GM23338 (cell line): ENCODE measurements at regions not wholly inside any gene's neighbourhood (a gene's known extent, or its start where the extent isn't known, plus 50 kb on each side); places are given as distances from the start of the nearest gene placed in this dataset.

Experiments
- ATAC-seq: fragments of 200-7000 bp; cut with Tn5 transposase; 3 replicates; pipeline ENCODE4 v1.9.1; 2020
- DNase-seq: peaks from one replicate; pipeline ENCODE4 v3.0.0-alpha.2; 2015; ENCODE audit warnings: low spot score
- H2AFZ ChIP-seq: fragments of 200-600 bp; sonication (generic); 2 replicates; pipeline ENCODE4 v1.8.0; 2016; ENCODE audit warnings: antibody characterized with exemption, mild to moderate bottlenecking, moderate library complexity
- H3F3A ChIP-seq: fragments of 200-600 bp; sonication (generic); replicated peaks from 2 replicates; pipeline ENCODE4 v1.8.0; 2017; ENCODE audit warnings: antibody characterized with exemption, mixed run types, low read depth
- H3K27ac ChIP-seq: fragments of 200-600 bp; sonication (generic); 2 replicates; pipeline ENCODE4 v1.6.1; 2016; ENCODE audit warnings: low read depth
- H3K27me3 ChIP-seq: fragments of 200-600 bp; sonication (generic); 2 replicates; pipeline ENCODE4 v1.8.0; 2016; ENCODE audit warnings: mild to moderate bottlenecking, mixed run types, moderate library complexity; ENCODE audit not compliant: insufficient read depth
- H3K36me3 ChIP-seq: fragments of 200-600 bp; sonication (generic); 2 replicates; pipeline ENCODE4 v1.8.0; 2016; ENCODE audit warnings: mild to moderate bottlenecking; ENCODE audit not compliant: insufficient read depth
- H3K4me1 ChIP-seq: fragments of 200-600 bp; sonication (generic); 2 replicates; pipeline ENCODE4 v1.8.0; 2016; ENCODE audit warnings: mild to moderate bottlenecking, moderate library complexity; ENCODE audit not compliant: insufficient read depth
- H3K4me2 ChIP-seq: fragments of 200-600 bp; sonication (generic); 2 replicates; pipeline ENCODE4 v1.7.1; 2017; ENCODE audit warnings: mixed run types
- H3K4me3 ChIP-seq: fragments of 200-600 bp; sonication (generic); 2 replicates; pipeline ENCODE4 v1.6.1; 2016; ENCODE audit warnings: mixed run types
- H3K79me2 ChIP-seq: fragments of 200-600 bp; sonication (generic); replicated peaks from 2 replicates; pipeline ENCODE4 v1.8.0; 2017; ENCODE audit warnings: mild to moderate bottlenecking; ENCODE audit not compliant: insufficient read depth
- H3K9me2 ChIP-seq: fragments of 200-600 bp; sonication (generic); 2 replicates; pipeline ENCODE4 v1.8.0; 2017; ENCODE audit not compliant: insufficient read depth
- H4K20me1 ChIP-seq: fragments of 200-600 bp; sonication (generic); replicated peaks from 2 replicates; pipeline ENCODE4 v1.8.0; 2017; ENCODE audit warnings: mild to moderate bottlenecking; ENCODE audit not compliant: insufficient read depth
- H3K27ac Mint-ChIP-seq: 2 replicates; pipeline ENCODE4 v1.8.0; 2020; ENCODE audit warnings: inconsistent platforms, mild to moderate bottlenecking, moderate library complexity, mixed read lengths
- H3K27me3 Mint-ChIP-seq: 3 replicates; pipeline ENCODE4 v1.8.0; 2022; ENCODE audit warnings: low read depth, mild to moderate bottlenecking, moderate library complexity, mixed read lengths, inconsistent platforms; ENCODE audit not compliant: insufficient read depth, poor library complexity
- H3K36me3 Mint-ChIP-seq: 3 replicates; pipeline ENCODE4 v1.8.0; 2021; ENCODE audit warnings: low read depth, mild to moderate bottlenecking, inconsistent platforms, moderate library complexity, mixed read lengths
- H3K4me1 Mint-ChIP-seq: 3 replicates; pipeline ENCODE4 v1.8.0; 2020; ENCODE audit warnings: mild to moderate bottlenecking, inconsistent platforms, mixed read lengths
- H3K4me3 Mint-ChIP-seq: 3 replicates; pipeline ENCODE4 v1.8.0; 2021; ENCODE audit warnings: moderate library complexity, mild to moderate bottlenecking, inconsistent platforms, mixed read lengths
- H3K9me3 Mint-ChIP-seq: 3 replicates; pipeline ENCODE4 v1.8.0; 2020; ENCODE audit warnings: moderate library complexity, mild to moderate bottlenecking, inconsistent platforms, mixed read lengths
- CTCF ChIP-seq, 2 experiments: fragments of 200-600 bp in 1 of 2; sonication (generic) in 1 of 2; conservative IDR thresholded peaks; 2 replicates each; pipeline versions ENCODE4 v1.5.1 to v1.6.1; 2016 to 2017; ENCODE audit warnings: antibody characterized with exemption in 2 of 2, low read depth in 2 of 2, mild to moderate bottlenecking in 2 of 2, moderate library complexity in 1 of 2
- POLR2AphosphoS5 ChIP-seq: IDR thresholded peaks from 2 replicates; pipeline ENCODE4 v1.6.1; 2016; ENCODE audit warnings: antibody characterized with exemption, low read depth
- TF ChIP-seq, protein P1 (sequence below): fragments of 250-450 bp; sonication (Bioruptor Pico); IDR thresholded peaks from 2 replicates; pipeline ENCODE4 v1.5.0; 2020; ENCODE audit warnings: mild to moderate bottlenecking, moderate library complexity

GRCh38 chr4:89599026-89599425 is 237.9 kb downstream of the SNCA start:
- no peak overlapping the region for H2AFZ ChIP-seq
- ATAC-seq, result no peak

More at GRCh38 chr4:89599026-89599425, 237.9 kb downstream of the SNCA start:
- Mint-ChIP-seq H3K4me3 (no peak overlapping the region), H3K36me3 (no peaks in the 10 kb centered on the region), H3K27me3 (no peaks in the 10 kb centered on the region), H3K9me3 (no peaks in the 10 kb centered on the region; the same call in 2 of the 3 replicates), H3K4me1 (no peaks in the 10 kb centered on the region), H3K27ac (no peak overlapping the region)
- DNase-seq, result no peak
- Histone ChIP-seq H3F3A (no peaks in the 10 kb centered on the region), H3K79me2 (no peaks in the 10 kb centered on the region), H3K27ac (no peak overlapping the region), H3K4me1 (no peaks in the 10 kb centered on the region), H3K4me2 (no peak overlapping the region), H3K9me2 (no peaks in the 10 kb centered on the region), H3K36me3 (no peaks in the 10 kb centered on the region), H3K4me3 (no peak overlapping the region), H4K20me1 (no peaks in the 10 kb centered on the region), H3K27me3 (no peaks in the 10 kb centered on the region)
- TF ChIP-seq POLR2AphosphoS5 (no peak), CTCF (conservative IDR thresholded peaks at IDR 0.05; ENCODE audit: low read depth in 2 of 2) (no peak)
- TF ChIP-seq, protein P1, sequence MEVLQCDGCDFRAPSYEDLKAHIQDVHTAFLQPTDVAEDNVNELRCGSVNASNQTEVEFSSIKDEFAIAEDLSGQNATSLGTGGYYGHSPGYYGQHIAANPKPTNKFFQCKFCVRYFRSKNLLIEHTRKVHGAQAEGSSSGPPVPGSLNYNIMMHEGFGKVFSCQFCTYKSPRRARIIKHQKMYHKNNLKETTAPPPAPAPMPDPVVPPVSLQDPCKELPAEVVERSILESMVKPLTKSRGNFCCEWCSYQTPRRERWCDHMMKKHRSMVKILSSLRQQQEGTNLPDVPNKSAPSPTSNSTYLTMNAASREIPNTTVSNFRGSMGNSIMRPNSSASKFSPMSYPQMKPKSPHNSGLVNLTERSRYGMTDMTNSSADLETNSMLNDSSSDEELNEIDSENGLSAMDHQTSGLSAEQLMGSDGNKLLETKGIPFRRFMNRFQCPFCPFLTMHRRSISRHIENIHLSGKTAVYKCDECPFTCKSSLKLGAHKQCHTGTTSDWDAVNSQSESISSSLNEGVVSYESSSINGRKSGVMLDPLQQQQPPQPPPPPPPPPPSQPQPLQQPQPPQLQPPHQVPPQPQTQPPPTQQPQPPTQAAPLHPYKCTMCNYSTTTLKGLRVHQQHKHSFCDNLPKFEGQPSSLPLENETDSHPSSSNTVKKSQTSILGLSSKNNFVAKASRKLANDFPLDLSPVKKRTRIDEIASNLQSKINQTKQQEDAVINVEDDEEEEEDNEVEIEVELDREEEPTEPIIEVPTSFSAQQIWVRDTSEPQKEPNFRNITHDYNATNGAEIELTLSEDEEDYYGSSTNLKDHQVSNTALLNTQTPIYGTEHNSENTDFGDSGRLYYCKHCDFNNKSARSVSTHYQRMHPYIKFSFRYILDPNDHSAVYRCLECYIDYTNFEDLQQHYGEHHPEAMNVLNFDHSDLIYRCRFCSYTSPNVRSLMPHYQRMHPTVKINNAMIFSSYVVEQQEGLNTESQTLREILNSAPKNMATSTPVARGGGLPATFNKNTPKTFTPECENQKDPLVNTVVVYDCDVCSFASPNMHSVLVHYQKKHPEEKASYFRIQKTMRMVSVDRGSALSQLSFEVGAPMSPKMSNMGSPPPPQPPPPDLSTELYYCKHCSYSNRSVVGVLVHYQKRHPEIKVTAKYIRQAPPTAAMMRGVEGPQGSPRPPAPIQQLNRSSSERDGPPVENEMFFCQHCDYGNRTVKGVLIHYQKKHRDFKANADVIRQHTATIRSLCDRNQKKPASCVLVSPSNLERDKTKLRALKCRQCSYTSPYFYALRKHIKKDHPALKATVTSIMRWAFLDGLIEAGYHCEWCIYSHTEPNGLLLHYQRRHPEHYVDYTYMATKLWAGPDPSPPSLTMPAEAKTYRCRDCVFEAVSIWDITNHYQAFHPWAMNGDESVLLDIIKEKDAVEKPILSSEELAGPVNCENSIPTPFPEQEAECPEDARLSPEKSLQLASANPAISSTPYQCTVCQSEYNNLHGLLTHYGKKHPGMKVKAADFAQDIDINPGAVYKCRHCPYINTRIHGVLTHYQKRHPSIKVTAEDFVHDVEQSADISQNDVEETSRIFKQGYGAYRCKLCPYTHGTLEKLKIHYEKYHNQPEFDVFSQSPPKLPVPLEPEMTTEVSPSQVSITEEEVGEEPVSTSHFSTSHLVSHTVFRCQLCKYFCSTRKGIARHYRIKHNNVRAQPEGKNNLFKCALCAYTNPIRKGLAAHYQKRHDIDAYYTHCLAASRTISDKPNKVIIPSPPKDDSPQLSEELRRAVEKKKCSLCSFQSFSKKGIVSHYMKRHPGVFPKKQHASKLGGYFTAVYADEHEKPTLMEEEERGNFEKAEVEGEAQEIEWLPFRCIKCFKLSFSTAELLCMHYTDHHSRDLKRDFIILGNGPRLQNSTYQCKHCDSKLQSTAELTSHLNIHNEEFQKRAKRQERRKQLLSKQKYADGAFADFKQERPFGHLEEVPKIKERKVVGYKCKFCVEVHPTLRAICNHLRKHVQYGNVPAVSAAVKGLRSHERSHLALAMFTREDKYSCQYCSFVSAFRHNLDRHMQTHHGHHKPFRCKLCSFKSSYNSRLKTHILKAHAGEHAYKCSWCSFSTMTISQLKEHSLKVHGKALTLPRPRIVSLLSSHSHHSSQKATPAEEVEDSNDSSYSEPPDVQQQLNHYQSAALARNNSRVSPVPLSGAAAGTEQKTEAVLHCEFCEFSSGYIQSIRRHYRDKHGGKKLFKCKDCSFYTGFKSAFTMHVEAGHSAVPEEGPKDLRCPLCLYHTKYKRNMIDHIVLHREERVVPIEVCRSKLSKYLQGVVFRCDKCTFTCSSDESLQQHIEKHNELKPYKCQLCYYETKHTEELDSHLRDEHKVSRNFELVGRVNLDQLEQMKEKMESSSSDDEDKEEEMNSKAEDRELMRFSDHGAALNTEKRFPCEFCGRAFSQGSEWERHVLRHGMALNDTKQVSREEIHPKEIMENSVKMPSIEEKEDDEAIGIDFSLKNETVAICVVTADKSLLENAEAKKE, result no peak
